HG02798 (cell line): ENCODE measurements at regions not wholly inside any gene's neighbourhood (a gene's known extent, or its start where the extent isn't known, plus 50 kb on each side); places are given as distances from the start of the nearest gene placed in this dataset.
"Not testable (repeated sequence)": the region's sequence is repeated elsewhere in the genome, so short reads cannot be mapped to it uniquely, and the experiment has no call there.

Experiments
- ATAC-seq: cut with Tn5 transposase; IDR thresholded peaks from one replicate; pipeline ENCODE4 v1.9.1; 2021; ENCODE audit warnings: mild to moderate bottlenecking; ENCODE audit not compliant: unreplicated experiment, poor library complexity

- no peak for ATAC-seq
Observed at GRCh38 chr2:210376694-210377093, 61.7 kb upstream of the MYL1 start.

DNA sequence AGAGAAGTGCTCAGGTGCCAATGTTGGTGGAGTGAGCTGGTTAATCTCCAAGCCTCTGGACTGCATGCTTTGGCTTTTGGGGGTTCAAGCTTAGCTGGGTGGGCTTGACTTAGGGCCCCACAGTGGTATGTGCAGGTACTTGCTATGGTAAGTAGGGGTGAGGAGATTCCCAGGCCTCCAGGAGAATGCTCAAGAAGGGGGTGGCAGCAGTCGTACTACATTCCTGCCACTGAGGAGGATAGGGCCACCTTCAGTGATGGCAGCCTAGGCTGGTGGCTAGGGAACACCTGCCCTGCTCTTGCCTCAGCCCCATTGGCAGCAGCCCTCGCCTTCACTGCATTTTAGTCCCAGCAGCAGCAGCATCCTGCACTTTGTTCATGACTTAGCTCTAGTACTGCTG lies 55.6 kb upstream of the MYL1 start:
- no peak for ATAC-seq

- peak; percentile 81 for ATAC-seq
Observed at GRCh38 chr2:210366675-210367080, 51.7 kb upstream of the MYL1 start.

DNA sequence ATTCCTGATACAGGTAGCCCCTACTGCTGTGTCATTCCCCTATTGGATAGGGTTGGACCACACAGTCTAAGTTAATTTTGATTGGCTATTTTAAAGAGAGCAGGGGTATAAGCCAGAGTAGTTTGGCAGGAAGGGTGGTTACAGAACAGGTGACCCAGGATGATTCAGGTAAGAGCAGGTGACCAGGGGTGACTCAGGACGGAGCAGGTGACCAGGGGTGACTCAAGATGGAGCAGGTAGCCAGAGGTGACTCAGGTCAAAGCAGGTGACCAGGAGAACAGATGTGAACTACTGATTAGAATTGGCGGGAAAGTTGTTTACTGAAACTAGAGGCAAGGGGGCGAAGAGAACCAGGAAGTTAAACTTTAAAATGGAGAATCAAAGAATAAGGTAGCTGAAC lies 50.5 kb upstream of the MYL1 start:
- not testable (repeated sequence) for ATAC-seq
